ENCODE measurements at regions not wholly inside any gene's neighbourhood (a gene's known extent, or its start where the extent isn't known, plus 50 kb on each side); places are given as distances from the start of the nearest gene placed in this dataset.

DNA sequence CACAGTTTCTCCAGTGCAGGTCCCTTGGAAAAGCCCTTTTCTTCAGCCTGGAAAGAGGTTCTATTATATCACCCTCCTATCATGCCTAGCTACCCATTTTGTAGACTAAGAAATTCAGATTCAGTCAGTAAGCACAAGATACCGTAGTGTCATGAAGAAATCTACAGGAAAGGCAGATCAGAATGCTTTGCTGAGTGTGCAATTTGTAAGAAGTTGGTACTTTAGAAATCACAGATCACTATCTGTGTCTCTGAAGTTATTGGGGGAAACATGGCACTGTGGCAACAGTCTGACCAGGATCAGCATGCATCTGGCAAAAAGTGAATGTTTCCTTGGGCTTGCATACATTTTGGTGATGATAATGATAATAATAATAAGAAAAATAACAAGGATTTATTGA is 531.8 kb downstream of the EPHB1 start:
- WGBS (ENCODE audit: insufficient coverage) = no CpG with 5 or more reads among the region's 1 CpG

DNA sequence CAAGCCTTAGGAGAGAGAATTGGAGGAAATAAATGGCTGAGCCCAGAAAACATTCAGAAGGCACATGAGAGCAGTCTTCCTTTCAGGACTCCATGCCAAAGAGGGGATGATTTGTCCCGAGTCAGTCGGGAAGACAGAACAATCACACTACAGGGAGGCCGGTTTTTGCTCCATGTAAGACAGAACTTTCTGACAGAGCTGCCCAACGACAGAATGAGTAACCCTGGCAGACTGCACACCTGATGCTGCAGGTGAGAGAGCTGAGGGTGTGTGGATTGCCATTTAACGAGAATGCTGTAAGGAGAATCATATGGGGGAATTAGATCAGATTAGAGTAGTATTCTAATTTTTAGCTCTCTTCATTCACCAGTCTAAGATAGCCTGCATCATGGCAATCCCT is 533.0 kb downstream of the EPHB1 start:
- no peak overlapping the region for H3K27ac ChIP-seq (ENCODE audit: low read depth in 1 of 2, low read length in 2 of 2)
- Mint-ChIP-seq H3K4me3 (no peak overlapping the region), H3K36me3 (no peaks in the 10 kb centered on the region), H3K9me3 (peaks cover 0 to 11% (median 2%) of the 10 kb centered on the region in 7 donors), H3K27me3 (ENCODE audit: low read depth in 3 of 3) (no peaks in the 10 kb centered on the region), H3K27ac (no peak overlapping the region), H3K4me1 (no peaks in the 10 kb centered on the region)
- no peak overlapping the region for H2AFZ ChIP-seq (ENCODE audit: insufficient read depth, low read depth, low read length, poor library complexity, severe bottlenecking)
- H3K36me3 ChIP-seq (replicated peaks in 1 of 2; ENCODE audit: control insufficient read depth in 1 of 2, insufficient read depth in 2 of 2, low read length in 2 of 2) = no peaks in the 10 kb centered on the region
- H4K20me1 ChIP-seq (ENCODE audit: insufficient read depth, low read length) = no peaks in the 10 kb centered on the region
- no peak overlapping the region for H3K4me2 ChIP-seq (replicated peaks; ENCODE audit: extremely low read depth, low read length, poor library complexity, severe bottlenecking)
- no peaks in the 10 kb centered on the region for H3K4me1 ChIP-seq (ENCODE audit: control insufficient read depth in 1 of 2, insufficient read depth in 2 of 2, low read length in 2 of 2)
- H3K9ac ChIP-seq (ENCODE audit: insufficient read depth, low read length, poor library complexity, severe bottlenecking) = no peak overlapping the region
- no peak for TF ChIP-seq CTCF (IDR thresholded peaks at IDR 0.05)
- no peaks in the 10 kb centered on the region for H3K27me3 ChIP-seq (ENCODE audit: control insufficient read depth in 2 of 2, insufficient read depth in 2 of 2, low read length in 2 of 2)
- H3K9me3 ChIP-seq (replicated peaks in 1 of 2; ENCODE audit: control insufficient read depth in 1 of 2, insufficient read depth in 1 of 2, low read length in 2 of 2) = no peaks in the 10 kb centered on the region
- DNase-seq = no peak
- intact Hi-C loops (cut with micrococcal nuclease) = no loop called here
- no peak overlapping the region for H3K4me3 ChIP-seq (replicated peaks in 1 of 3; ENCODE audit: low read depth in 2 of 3, low read length in 3 of 3)
- 94% methylated on average over 2 of the region's 5 CpGs for WGBS (ENCODE audit: insufficient coverage)
- H3K79me2 ChIP-seq (ENCODE audit: insufficient read depth, low read length) = no peaks in the 10 kb centered on the region

More for the DNA sequence above, 531.8 kb downstream of the EPHB1 start:
- Mint-ChIP-seq H3K4me1 (no peaks in the 10 kb centered on the region), H3K27ac (no peak overlapping the region), H3K9me3 (peaks cover 0 to 9% (median 5%) of the 10 kb centered on the region in 7 donors), H3K36me3 (no peaks in the 10 kb centered on the region), H3K4me3 (no peak overlapping the region), H3K27me3 (ENCODE audit: low read depth in 3 of 3) (peaks cover 0 to 2% (median 0%) of the 10 kb centered on the region in 3 donors)
- no peak for TF ChIP-seq CTCF (IDR thresholded peaks at IDR 0.05)
- H3K4me2 ChIP-seq (replicated peaks; ENCODE audit: extremely low read depth, low read length, poor library complexity, severe bottlenecking) = no peak overlapping the region
- H3K27me3 ChIP-seq (ENCODE audit: control insufficient read depth in 2 of 2, insufficient read depth in 2 of 2, low read length in 2 of 2) = no peaks in the 10 kb centered on the region
- no peak overlapping the region for H3K4me3 ChIP-seq (replicated peaks in 1 of 3; ENCODE audit: low read depth in 2 of 3, low read length in 3 of 3)
- no peak for DNase-seq
- H3K36me3 ChIP-seq (replicated peaks in 1 of 2; ENCODE audit: control insufficient read depth in 1 of 2, insufficient read depth in 2 of 2, low read length in 2 of 2) = no peaks in the 10 kb centered on the region
- H3K79me2 ChIP-seq (ENCODE audit: insufficient read depth, low read length) = no peaks in the 10 kb centered on the region
- H2AFZ ChIP-seq (ENCODE audit: insufficient read depth, low read depth, low read length, poor library complexity, severe bottlenecking) = no peak overlapping the region
- H3K9ac ChIP-seq (ENCODE audit: insufficient read depth, low read length, poor library complexity, severe bottlenecking) = no peak overlapping the region
- no peak overlapping the region for H3K27ac ChIP-seq (ENCODE audit: low read depth in 1 of 2, low read length in 2 of 2)
- H3K4me1 ChIP-seq (ENCODE audit: control insufficient read depth in 1 of 2, insufficient read depth in 2 of 2, low read length in 2 of 2) = no peaks in the 10 kb centered on the region
- intact Hi-C loops (cut with micrococcal nuclease) = no loop called here
- H3K9me3 ChIP-seq (replicated peaks in 1 of 2; ENCODE audit: control insufficient read depth in 1 of 2, insufficient read depth in 1 of 2, low read length in 2 of 2) = no peaks in the 10 kb centered on the region
- H4K20me1 ChIP-seq (ENCODE audit: insufficient read depth, low read length) = no peaks in the 10 kb centered on the region
